K562 (cell line): ENCODE measurements at regions not wholly inside any gene's neighbourhood (a gene's known extent, or its start where the extent isn't known, plus 50 kb on each side); places are given as distances from the start of the nearest gene placed in this dataset.

Experiments
- BRCA1 ChIP-seq, 2 experiments: fragments of 450-650 bp in 1 of 2; sonication (generic) in 1 of 2; formaldehyde crosslinking in 1 of 2; IDR thresholded peaks; 2 replicates each; pipeline versions ENCODE4 v1.5.0 to v1.6.1; 2017 to 2020; ENCODE audit warnings: mild to moderate bottlenecking in 1 of 2, missing genetic modification reagents in 1 of 2
- RFX5 ChIP-seq: IDR thresholded peaks from 2 replicates; pipeline ENCODE4 v1.6.1; 2011; ENCODE audit warnings: low read depth, mild to moderate bottlenecking, improper control_type of control experiment, low read length
- ZNF184 ChIP-seq: sonication (generic); formaldehyde crosslinking; IDR thresholded peaks from 2 replicates; pipeline ENCODE4 v1.5.0; 2020; ENCODE audit warnings: missing genetic modification reagents
- ZNF212 ChIP-seq: fragments of 450-650 bp; formaldehyde crosslinking; IDR thresholded peaks from 2 replicates; pipeline ENCODE4 v1.4.0; 2020; ENCODE audit warnings: mild to moderate bottlenecking
- TF ChIP-seq, protein P1 (sequence below), 3 experiments: IDR thresholded peaks in 2 of 3; conservative IDR thresholded peaks in 1 of 3; 2 replicates each; pipeline ENCODE4 v1.5.1; 2011 to 2012; ENCODE audit warnings: low read length in 3 of 3, mild to moderate bottlenecking in 3 of 3, control low read depth in 2 of 3, improper control_type of control experiment in 1 of 3, inconsistent platforms in 1 of 3, low read depth in 1 of 3, mixed read lengths in 1 of 3, moderate library complexity in 1 of 3; ENCODE audit not compliant: insufficient read depth in 2 of 3

DNA sequence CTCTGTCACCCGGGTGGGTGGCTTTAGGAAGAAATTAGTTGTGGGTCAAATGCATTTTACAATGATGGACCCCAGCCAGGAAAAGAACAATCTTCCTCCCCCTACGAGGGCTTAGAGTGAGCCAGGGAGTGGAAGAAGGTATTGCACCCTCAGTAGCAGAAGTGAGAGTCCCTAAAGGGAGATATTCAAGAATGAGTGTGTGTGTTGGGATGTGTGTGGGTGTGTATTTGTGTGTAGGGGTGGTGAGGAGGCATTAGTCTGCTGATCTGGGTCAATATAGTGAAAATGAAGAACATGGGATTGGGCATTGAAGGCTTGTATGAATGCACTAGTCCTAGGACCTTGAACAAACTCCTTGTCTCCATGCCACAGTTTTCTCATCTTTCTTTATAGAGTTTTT lies 85.2 kb upstream of the RUNX1 start:
- TF ChIP-seq RFX5: no peak
- TF ChIP-seq ZNF184 (CRISPR knock-in tag): no peak
- TF ChIP-seq, protein P1, sequence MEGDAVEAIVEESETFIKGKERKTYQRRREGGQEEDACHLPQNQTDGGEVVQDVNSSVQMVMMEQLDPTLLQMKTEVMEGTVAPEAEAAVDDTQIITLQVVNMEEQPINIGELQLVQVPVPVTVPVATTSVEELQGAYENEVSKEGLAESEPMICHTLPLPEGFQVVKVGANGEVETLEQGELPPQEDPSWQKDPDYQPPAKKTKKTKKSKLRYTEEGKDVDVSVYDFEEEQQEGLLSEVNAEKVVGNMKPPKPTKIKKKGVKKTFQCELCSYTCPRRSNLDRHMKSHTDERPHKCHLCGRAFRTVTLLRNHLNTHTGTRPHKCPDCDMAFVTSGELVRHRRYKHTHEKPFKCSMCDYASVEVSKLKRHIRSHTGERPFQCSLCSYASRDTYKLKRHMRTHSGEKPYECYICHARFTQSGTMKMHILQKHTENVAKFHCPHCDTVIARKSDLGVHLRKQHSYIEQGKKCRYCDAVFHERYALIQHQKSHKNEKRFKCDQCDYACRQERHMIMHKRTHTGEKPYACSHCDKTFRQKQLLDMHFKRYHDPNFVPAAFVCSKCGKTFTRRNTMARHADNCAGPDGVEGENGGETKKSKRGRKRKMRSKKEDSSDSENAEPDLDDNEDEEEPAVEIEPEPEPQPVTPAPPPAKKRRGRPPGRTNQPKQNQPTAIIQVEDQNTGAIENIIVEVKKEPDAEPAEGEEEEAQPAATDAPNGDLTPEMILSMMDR (IDR thresholded peaks at IDR 0.05 in 2 of 3, conservative IDR thresholded peaks at IDR 0.05 in 1 of 3; ENCODE audit: insufficient read depth in 2 of 3, low read depth in 1 of 3, low read length in 3 of 3): no peak
- TF ChIP-seq BRCA1 (IDR thresholded peaks at IDR 0.05): no peak
- TF ChIP-seq BRCA1 (CRISPR knock-in tag; IDR thresholded peaks at IDR 0.05): no peak
- no peak for TF ChIP-seq ZNF212 (CRISPR knock-in tag)
